ENCODE measurements at regions not wholly inside any gene's neighbourhood (a gene's known extent, or its start where the extent isn't known, plus 50 kb on each side); places are given as distances from the start of the nearest gene placed in this dataset. TPM values are rescaled to one million over a fixed set of nuclear protein-coding genes. Genes with fewer than 3 reads are reported as not detected.
"Not testable (repeated sequence)": the region's sequence is repeated elsewhere in the genome, so short reads cannot be mapped to it uniquely, and the experiment has no call there.

- not testable (repeated sequence) for DNase-seq
Observed at GRCh38 chr6:106721189-106721588, 91.8 kb downstream of the QRSL1 start.

Small RNA genes lying in the stretch of these regions (small RNA-seq; reads per million reads assigned to genes)
- gene MIR587 (ENCODE audit: low replicate concordance) = not detected
- not detected for gene RNU6-117P (ENCODE audit: low replicate concordance)
